ENCODE measurements at regions not wholly inside any gene's neighbourhood (a gene's known extent, or its start where the extent isn't known, plus 50 kb on each side); places are given as distances from the start of the nearest gene placed in this dataset.

- DNase-seq = no peak
Observed at GRCh38 chr2:183807870-183808269, 683.6 kb downstream of the NUP35 start.

GRCh38 chr2:183809404-183809803 is 685.2 kb downstream of the NUP35 start:
- no peak overlapping the region for H3K4me3 Mint-ChIP-seq
- no peaks in the 10 kb centered on the region for H3K27me3 Mint-ChIP-seq
- Histone ChIP-seq H3K36me3 (ENCODE audit: insufficient read depth, low read length) (no peaks in the 10 kb centered on the region), H3K27ac (ENCODE audit: low read depth in 1 of 2, low read length in 2 of 2) (no peak overlapping the region), H3K27me3 (ENCODE audit: control insufficient read depth in 1 of 2, insufficient read depth in 2 of 2, low read length in 2 of 2) (no peaks in the 10 kb centered on the region), H3K4me3 (ENCODE audit: low read length) (no peak overlapping the region), H3K4me1 (ENCODE audit: insufficient read depth, low read length) (no peaks in the 10 kb centered on the region), H3K9me3 (ENCODE audit: control insufficient read depth in 1 of 2, insufficient read depth in 1 of 2, low read length in 2 of 2) (peaks cover 5 to 7% of the 10 kb centered on the region in 2 experiments)
- no peaks in the 10 kb centered on the region for H3K4me1 Mint-ChIP-seq (ENCODE audit: low read depth)
- no peak overlapping the region for H3K27ac Mint-ChIP-seq
- CTCF ChIA-PET = no interaction called here
- peaks cover 3% of the 10 kb centered on the region for H3K9me3 Mint-ChIP-seq
- ATAC-seq (ENCODE audit: poor library complexity) (no peak), DNase-seq (no peak)
- H3K36me3 Mint-ChIP-seq (ENCODE audit: low read depth) = no peaks in the 10 kb centered on the region
- no peak for TF ChIP-seq CTCF (IDR thresholded peaks at IDR 0.05)
- intact Hi-C loops (cut with DNase I, micrococcal nuclease) = no loop called here
- POLR2A ChIA-PET = no interaction called here

More at GRCh38 chr2:183807870-183808269, 683.6 kb downstream of the NUP35 start:
- CTCF ChIA-PET = no interaction called here
- Mint-ChIP-seq H3K27me3 (no peaks in the 10 kb centered on the region), H3K4me1 (ENCODE audit: low read depth) (no peaks in the 10 kb centered on the region), H3K36me3 (ENCODE audit: low read depth) (no peaks in the 10 kb centered on the region), H3K4me3 (no peak overlapping the region), H3K27ac (no peak overlapping the region), H3K9me3 (peaks cover 3% of the 10 kb centered on the region)
- Histone ChIP-seq H3K4me1 (ENCODE audit: insufficient read depth, low read length) (no peaks in the 10 kb centered on the region), H3K36me3 (ENCODE audit: insufficient read depth, low read length) (no peaks in the 10 kb centered on the region), H3K27ac (ENCODE audit: low read depth in 1 of 2, low read length in 2 of 2) (no peak overlapping the region), H3K4me3 (ENCODE audit: low read length) (no peak overlapping the region), H3K27me3 (ENCODE audit: control insufficient read depth in 1 of 2, insufficient read depth in 2 of 2, low read length in 2 of 2) (no peaks in the 10 kb centered on the region), H3K9me3 (ENCODE audit: control insufficient read depth in 1 of 2, insufficient read depth in 1 of 2, low read length in 2 of 2) (peaks cover 14 to 16% of the 10 kb centered on the region in 2 experiments)
- TF ChIP-seq CTCF (IDR thresholded peaks at IDR 0.05) = no peak
- POLR2A ChIA-PET = no interaction called here
- intact Hi-C loops (cut with DNase I, micrococcal nuclease) = no loop called here
- no peak for ATAC-seq (ENCODE audit: poor library complexity)

GRCh38 chr2:183811281-183811680 is 687.0 kb downstream of the NUP35 start:
- Mint-ChIP-seq H3K27ac (no peak overlapping the region), H3K27me3 (no peaks in the 10 kb centered on the region), H3K9me3 (peaks cover 5% of the 10 kb centered on the region), H3K4me3 (no peak overlapping the region), H3K4me1 (ENCODE audit: low read depth) (no peaks in the 10 kb centered on the region), H3K36me3 (ENCODE audit: low read depth) (no peaks in the 10 kb centered on the region)
- no peak for TF ChIP-seq CTCF (IDR thresholded peaks at IDR 0.05)
- Histone ChIP-seq H3K27ac (ENCODE audit: low read depth in 1 of 2, low read length in 2 of 2) (no peak overlapping the region), H3K4me3 (ENCODE audit: low read length) (no peak overlapping the region), H3K9me3 (ENCODE audit: control insufficient read depth in 1 of 2, insufficient read depth in 1 of 2, low read length in 2 of 2) (peaks cover 0 to 5% of the 10 kb centered on the region in 2 experiments), H3K27me3 (ENCODE audit: control insufficient read depth in 1 of 2, insufficient read depth in 2 of 2, low read length in 2 of 2) (no peaks in the 10 kb centered on the region), H3K36me3 (ENCODE audit: insufficient read depth, low read length) (no peaks in the 10 kb centered on the region), H3K4me1 (ENCODE audit: insufficient read depth, low read length) (no peaks in the 10 kb centered on the region)
- CTCF ChIA-PET = no interaction called here
- POLR2A ChIA-PET = no interaction called here
- DNase-seq (no peak), ATAC-seq (ENCODE audit: poor library complexity) (no peak)
- intact Hi-C loops (cut with DNase I, micrococcal nuclease) = no loop called here
